ENCODE measurements at regions not wholly inside any gene's neighbourhood (a gene's known extent, or its start where the extent isn't known, plus 50 kb on each side); places are given as distances from the start of the nearest gene placed in this dataset.
A peak's percentile ranks its signal among the peaks of the same experiment; 100 is the strongest.
"Not testable (repeated sequence)": the region's sequence is repeated elsewhere in the genome, so short reads cannot be mapped to it uniquely, and the experiment has no call there.

GRCh38 chr6:85004361-85004995, 240.1 kb upstream of the TBX18 start:
- DNase-seq = no peak

- DNase-seq = no peak
These were observed 238.4 kb upstream of the TBX18 start for GRCh38 chr6:85002847-85003246.

DNA sequence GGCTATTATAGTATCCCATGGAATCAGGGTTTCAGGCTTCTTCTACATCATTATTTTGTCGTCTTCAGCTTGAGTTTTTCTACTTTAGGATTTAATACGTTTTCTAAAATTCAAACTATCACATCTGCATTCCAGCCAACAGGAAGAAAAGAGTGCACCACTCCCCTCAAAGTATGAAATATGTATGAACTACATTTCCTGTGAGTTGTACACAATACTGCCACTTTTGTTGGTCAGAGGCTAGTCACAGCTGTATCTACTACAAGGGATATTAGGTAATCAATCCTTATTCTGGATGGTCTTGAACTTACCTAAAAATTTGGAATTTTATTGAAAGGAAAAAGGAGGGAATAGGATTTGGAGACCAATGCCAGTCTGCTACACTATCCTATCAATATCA, 235.6 kb upstream of the TBX18 start:
- DNase-seq = no peak

GRCh38 chr6:84998223-84998622, 233.8 kb upstream of the TBX18 start:
- DNase-seq = no peak

- not testable (repeated sequence) for DNase-seq
These were observed 224.4 kb upstream of the TBX18 start for GRCh38 chr6:84988766-84989165.

DNA sequence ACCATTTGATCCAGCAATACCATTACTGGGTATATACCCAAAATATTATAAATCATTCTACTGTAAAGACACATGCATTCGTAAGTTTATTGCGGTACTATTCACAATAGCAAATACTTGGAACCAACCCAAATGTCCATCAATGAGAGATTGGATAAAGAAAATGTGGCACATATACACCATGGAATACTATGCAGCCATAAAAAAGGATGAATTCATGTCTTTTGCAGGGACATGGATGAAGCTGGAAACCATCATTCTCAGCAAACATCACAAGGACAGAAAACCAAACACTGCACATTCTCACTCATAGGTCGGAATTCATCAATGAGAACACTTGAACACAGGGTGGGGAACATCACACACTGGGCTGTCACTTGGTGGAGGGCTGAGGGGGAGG, 221.1 kb upstream of the TBX18 start:
- DNase-seq = not testable (repeated sequence)

DNA sequence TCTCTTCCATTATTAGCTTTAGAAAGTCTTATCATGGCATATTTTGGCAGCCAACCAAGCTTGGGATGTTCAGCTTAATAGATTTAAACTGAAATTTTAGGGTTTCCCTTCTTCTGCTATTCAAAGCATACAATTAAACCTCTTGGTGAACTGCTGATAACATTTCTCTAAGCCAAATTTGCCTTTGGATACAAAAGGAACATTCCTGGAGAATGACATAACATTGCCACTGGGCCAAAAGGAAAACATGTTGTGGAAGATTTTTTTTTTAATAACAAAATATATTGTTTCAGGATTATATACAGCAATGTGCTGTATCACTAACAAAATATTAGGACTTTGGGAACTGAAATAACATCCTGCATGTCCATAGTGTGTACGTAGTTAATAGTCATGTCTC, 215.1 kb upstream of the TBX18 start:
- no peak for DNase-seq

GRCh38 chr6:84977363-84977705, 212.9 kb upstream of the TBX18 start:
- DNase-seq = no peak

GRCh38 chr6:84976526-84977362, 212.3 kb upstream of the TBX18 start:
- no peak for DNase-seq

- DNase-seq = no peak
These were observed 210.9 kb upstream of the TBX18 start for GRCh38 chr6:84975316-84975715.

DNA sequence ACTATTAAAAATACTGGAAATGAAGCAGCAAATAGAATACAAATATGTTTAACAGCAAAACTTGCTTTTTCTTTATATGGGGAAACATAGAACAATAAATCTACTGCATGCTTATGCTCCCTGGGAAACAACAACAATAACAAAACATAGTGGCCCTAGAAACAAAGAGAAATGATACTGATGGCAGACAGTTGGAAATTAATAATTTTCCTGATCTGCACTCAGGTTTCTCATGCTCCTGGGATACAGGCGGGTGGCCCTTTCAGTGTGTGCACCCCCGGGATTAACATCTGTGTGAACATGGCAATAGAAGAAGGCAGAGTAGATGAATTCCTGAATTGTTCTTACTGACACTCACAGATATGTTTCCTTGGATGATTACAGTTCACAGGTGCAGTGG, 209.2 kb upstream of the TBX18 start:
- no peak for DNase-seq

DNA sequence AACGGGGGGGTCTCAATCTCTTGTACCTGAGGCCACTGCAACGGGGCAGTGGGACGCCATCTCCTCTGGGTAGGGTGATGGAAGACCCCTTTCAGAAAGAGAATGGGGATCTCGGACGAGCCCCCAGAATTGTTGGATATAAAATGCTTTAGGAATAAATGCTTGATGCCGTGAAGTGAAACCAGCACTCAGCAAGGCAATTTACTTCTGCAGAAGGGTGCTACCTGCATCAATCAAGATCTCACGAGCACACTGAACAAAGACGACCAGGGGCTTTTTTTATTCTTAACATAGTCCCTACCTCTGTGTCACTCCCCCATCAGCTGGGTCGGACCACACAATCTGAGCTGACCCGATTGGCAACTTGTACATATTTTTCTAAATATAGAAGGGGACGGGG, 203.6 kb upstream of the TBX18 start:
- no peak for DNase-seq

DNA sequence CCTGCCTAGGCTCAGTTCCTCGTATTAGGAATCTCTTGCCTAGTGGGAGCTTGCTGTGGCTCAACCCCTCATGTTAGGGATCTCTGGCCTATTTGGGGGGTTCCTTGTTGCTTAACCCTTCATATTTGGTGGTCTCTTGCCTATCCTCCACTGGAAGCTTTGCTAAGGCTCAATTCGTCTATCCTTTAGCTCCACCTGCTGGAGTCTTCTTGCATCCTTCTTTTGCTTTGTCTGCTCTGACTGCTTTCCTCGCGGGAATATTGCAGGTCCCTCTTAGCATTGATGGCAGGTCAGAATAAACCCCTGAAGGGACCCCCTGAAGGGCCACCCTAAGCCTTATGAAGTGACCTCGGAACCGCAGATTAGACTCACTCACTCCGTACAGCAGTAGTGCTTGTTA, 203.0 kb upstream of the TBX18 start:
- peak; percentile 29 for DNase-seq

- no peak for DNase-seq
These were observed 188.8 kb upstream of the TBX18 start for GRCh38 chr6:84953111-84953755.

- DNase-seq = not testable (repeated sequence)
These were observed 180.5 kb upstream of the TBX18 start for GRCh38 chr6:84944926-84945325.

- no peak for DNase-seq
These were observed 179.5 kb upstream of the TBX18 start for GRCh38 chr6:84943905-84944304.

DNA sequence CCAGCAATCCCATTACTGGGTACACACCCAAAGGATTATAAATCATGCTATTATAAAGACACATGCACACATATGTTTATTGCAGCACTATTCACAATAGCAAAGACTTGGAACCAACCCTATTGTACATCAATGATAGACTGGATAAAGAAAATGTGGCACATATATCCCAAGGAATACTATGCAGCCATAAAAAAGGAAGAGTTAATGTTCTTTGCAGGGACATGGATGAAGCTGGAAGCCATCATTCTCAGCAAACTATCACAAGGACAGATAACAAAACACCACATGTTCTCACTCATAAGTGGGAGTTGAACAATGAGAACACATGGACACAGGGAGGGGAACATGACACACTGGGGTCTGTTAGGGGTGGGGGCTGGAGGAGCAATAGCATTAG, 177.2 kb upstream of the TBX18 start:
- not testable (repeated sequence) for DNase-seq

DNA sequence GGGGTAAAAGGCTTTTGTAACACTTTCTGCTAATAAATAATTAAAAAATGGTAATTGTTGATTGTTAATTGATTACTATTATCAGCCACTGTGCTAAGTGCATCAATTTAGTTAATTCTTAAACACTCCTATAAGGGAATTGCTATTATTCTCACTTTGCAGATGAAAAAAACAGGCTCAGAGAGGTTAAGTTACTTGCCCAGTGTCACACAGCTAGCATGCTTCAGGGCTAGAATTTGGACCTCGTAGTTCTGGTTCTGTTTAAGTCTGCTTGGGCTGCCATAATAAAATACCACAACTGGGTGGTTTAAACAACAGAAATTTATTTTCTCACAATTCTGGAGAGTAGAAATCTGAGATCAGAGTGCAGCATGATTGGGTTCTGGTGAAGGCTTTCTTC, 164.8 kb upstream of the TBX18 start:
- no peak for DNase-seq

GRCh38 chr6:84927551-84927950, 163.2 kb upstream of the TBX18 start:
- DNase-seq = no peak

- no peak for DNase-seq
These were observed 162.1 kb upstream of the TBX18 start for GRCh38 chr6:84926189-84927155.

DNA sequence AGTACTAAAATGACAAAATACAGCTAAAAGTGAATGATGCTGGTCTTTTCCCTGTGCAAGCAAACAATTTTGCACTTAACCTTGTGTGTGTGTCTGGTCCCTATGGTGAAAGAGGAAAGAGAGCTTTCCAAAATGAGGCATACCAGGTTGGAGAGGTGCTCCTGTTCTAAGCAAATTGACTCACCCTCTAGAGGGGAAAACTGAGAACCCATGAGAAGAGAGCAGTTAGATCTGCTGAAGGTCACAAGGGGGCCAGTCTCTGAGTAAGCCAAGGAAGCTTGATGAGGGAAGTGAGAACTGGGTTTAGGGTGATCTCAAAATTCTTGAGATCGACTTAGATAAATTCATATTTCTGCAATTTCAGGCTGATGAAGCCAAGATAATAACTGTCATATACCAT, 157.5 kb upstream of the TBX18 start:
- DNase-seq = no peak

GRCh38 chr6:84920021-84920420, 155.6 kb upstream of the TBX18 start:
- no peak for DNase-seq

GRCh38 chr6:84916704-84917103, 152.3 kb upstream of the TBX18 start:
- no peak for DNase-seq
